ENCODE measurements at regions not wholly inside any gene's neighbourhood (a gene's known extent, or its start where the extent isn't known, plus 50 kb on each side); places are given as distances from the start of the nearest gene placed in this dataset.

DNA sequence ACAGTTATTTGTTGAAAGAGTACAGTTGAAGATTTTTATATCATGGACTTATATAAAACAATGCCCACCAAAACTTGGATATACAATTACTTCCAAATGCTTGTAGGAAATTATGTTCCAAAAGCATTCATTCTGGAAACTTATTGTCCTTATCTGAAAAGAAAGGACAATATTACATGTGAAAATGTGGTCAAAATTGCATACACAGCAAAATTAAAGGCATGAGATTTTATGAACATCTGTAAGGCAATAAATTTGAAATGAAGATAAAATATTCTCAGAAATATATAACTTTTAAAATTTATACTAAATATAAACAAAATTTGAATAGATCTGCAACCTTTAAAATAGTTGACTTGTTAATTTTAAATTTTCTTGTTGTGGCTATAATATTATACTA is 1173.8 kb downstream of the NLGN4X start:
- TF ChIP-seq, protein P1, sequence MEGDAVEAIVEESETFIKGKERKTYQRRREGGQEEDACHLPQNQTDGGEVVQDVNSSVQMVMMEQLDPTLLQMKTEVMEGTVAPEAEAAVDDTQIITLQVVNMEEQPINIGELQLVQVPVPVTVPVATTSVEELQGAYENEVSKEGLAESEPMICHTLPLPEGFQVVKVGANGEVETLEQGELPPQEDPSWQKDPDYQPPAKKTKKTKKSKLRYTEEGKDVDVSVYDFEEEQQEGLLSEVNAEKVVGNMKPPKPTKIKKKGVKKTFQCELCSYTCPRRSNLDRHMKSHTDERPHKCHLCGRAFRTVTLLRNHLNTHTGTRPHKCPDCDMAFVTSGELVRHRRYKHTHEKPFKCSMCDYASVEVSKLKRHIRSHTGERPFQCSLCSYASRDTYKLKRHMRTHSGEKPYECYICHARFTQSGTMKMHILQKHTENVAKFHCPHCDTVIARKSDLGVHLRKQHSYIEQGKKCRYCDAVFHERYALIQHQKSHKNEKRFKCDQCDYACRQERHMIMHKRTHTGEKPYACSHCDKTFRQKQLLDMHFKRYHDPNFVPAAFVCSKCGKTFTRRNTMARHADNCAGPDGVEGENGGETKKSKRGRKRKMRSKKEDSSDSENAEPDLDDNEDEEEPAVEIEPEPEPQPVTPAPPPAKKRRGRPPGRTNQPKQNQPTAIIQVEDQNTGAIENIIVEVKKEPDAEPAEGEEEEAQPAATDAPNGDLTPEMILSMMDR (IDR thresholded peaks at IDR 0.05; ENCODE audit: insufficient read depth, low read depth, low read length) = no peak
- no peak for TF ChIP-seq EZH2 (IDR thresholded peaks at IDR 0.05; ENCODE audit: insufficient read depth, low read length)

Measured in astrocyte (in vitro differentiated cells and primary cell).